Stimulated activated naive B cell treated with anti-CD40 and anti-IgM and Interleukin-4, amounts not matched to agents 10 μg/mL and 1 μg/mL and 100 μg/mL, for 72 hours (primary cell): ENCODE measurements at regions not wholly inside any gene's neighbourhood (a gene's known extent, or its start where the extent isn't known, plus 50 kb on each side); places are given as distances from the start of the nearest gene placed in this dataset.

ENCODE experiments used
- ATAC-seq, 2 donors: fragments of 150-1000 bp; cut with Tn5 transposase; replicated peaks; 2 replicates each; pipeline ENCODE4 v1.10.0; 2021; ENCODE audit warnings: moderate library complexity in 1 of 2
- DNase-seq: peaks from one replicate; pipeline ENCODE4 v3.0.0; 2021
- H3K27ac Mint-ChIP-seq: one replicate; pipeline ENCODE4 v1.8.0; 2022; ENCODE audit warnings: mild to moderate bottlenecking, mixed read lengths
- H3K27me3 Mint-ChIP-seq, 2 donors: one replicate each; pipeline ENCODE4 v1.8.0; 2022; ENCODE audit warnings: mixed read lengths in 2 of 2
- H3K36me3 Mint-ChIP-seq, 2 donors: one replicate each; pipeline ENCODE4 v1.8.0; 2022; ENCODE audit warnings: mixed read lengths in 2 of 2, mild to moderate bottlenecking in 1 of 2
- H3K4me1 Mint-ChIP-seq, 2 donors: one replicate each; pipeline ENCODE4 v1.8.0; 2022; ENCODE audit warnings: mixed read lengths in 2 of 2, mild to moderate bottlenecking in 1 of 2
- H3K4me3 Mint-ChIP-seq, 2 donors: one replicate each; pipeline ENCODE4 v1.8.0; 2022; ENCODE audit warnings: mild to moderate bottlenecking in 2 of 2, mixed read lengths in 2 of 2, moderate library complexity in 1 of 2
- H3K9me3 Mint-ChIP-seq, 2 donors: one replicate each; pipeline ENCODE4 v1.8.0; 2022; ENCODE audit warnings: mixed read lengths in 2 of 2, mild to moderate bottlenecking in 1 of 2

DNA sequence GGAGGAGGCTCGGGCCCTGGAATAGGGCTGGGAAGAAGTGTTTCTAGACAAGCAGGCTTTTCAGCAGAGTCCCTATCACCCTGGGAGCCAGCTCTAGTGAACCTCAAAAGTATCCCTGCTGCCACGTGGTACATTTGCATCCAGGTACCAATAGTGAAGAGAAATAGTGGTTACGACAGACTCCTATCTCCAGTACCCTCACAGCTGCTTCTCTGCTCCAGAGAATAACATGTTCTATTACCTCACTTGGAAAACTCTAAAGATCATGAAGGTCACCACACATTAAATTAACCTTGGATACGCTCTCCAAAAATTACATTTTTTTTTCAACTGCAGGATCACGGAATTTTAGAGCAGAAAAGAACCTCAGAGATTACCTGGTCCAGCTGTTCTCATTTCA lies 230.4 kb upstream of the PLD5 start:
- Mint-ChIP-seq H3K4me3 (no peak overlapping the region), H3K27ac (no peak overlapping the region), H3K36me3 (no peaks in the 10 kb centered on the region), H3K27me3 (no peaks in the 10 kb centered on the region), H3K4me1 (no peaks in the 10 kb centered on the region), H3K9me3 (peaks cover 3 to 5% of the 10 kb centered on the region in 2 donors)
- ATAC-seq (no peak), DNase-seq (no peak)

DNA sequence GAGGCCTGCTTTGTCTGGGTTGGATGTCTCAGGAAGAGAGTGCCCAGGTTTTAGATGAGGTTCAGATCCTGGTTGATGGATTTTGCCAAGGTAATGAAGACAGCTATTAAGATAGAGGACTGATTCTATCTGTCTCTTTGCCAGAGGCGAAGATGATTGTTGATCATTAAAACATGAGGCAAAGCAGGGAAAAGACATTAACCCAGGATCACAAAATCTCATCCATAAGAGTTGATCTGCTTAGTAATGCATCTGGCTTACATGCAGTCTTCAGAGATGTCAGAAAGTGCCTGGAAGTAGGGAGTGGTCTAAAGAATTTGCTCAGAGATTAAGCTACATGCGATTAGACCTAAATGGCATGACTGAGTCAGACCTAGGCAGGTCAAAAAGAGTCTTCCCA lies 229.6 kb upstream of the PLD5 start:
- no peaks in the 10 kb centered on the region for H3K27me3 Mint-ChIP-seq
- H3K4me1 Mint-ChIP-seq = no peaks in the 10 kb centered on the region
- no peak for ATAC-seq
- no peaks in the 10 kb centered on the region for H3K36me3 Mint-ChIP-seq
- H3K4me3 Mint-ChIP-seq = no peak overlapping the region
- H3K9me3 Mint-ChIP-seq = peaks cover 3 to 5% of the 10 kb centered on the region in 2 donors
- DNase-seq = no peak
- no peak overlapping the region for H3K27ac Mint-ChIP-seq

DNA sequence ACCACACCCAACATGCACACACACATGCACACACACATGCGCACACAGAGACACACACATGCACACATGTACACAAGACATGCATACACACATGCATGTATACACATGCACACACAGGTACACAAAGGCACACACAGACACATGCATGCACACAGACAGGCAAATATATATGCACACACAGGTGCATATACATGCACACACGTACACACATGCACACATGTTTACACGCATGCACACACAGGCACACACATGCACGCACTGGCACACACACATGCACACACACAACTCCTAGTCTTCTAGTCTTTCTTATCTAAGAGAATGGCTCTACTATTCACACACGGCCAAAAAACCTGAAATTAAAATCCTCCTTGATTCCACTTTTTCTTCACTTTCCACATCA lies 222.7 kb upstream of the PLD5 start:
- DNase-seq (no peak), ATAC-seq (no peak)
- Mint-ChIP-seq H3K27me3 (no peaks in the 10 kb centered on the region), H3K27ac (no peak overlapping the region), H3K36me3 (peaks cover 0 to 2% of the 10 kb centered on the region in 2 donors), H3K4me3 (no peak overlapping the region), H3K9me3 (no peaks in the 10 kb centered on the region), H3K4me1 (peaks cover 6 to 7% of the 10 kb centered on the region in 2 donors)

DNA sequence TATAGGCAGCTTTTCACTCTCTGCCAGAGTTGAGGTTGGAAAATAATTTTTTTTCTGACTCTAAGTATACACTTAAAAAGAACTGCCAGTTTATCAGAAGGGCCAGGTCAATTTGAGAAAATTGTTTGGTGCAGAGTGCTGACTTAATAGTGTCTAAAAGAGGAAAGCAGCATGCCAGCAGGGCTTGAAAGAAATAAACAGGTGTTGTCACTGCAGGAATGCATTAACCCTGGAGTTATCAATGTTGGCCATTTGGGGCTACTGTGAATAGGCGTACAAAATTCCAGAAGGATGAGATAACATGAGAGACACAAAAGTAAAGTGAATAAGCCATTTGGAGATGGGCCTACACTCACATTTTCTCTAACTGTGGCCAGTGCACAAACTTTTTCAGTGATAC lies 220.6 kb upstream of the PLD5 start:
- ATAC-seq (no peak), DNase-seq (no peak)
- H3K27ac Mint-ChIP-seq = no peak overlapping the region
- H3K27me3 Mint-ChIP-seq = no peaks in the 10 kb centered on the region
- no peak overlapping the region for H3K4me3 Mint-ChIP-seq
- peaks cover 7 to 8% of the 10 kb centered on the region in 2 donors for H3K36me3 Mint-ChIP-seq
- peaks cover 6 to 7% of the 10 kb centered on the region in 2 donors for H3K4me1 Mint-ChIP-seq
- H3K9me3 Mint-ChIP-seq = peaks cover 6 to 10% of the 10 kb centered on the region in 2 donors

DNA sequence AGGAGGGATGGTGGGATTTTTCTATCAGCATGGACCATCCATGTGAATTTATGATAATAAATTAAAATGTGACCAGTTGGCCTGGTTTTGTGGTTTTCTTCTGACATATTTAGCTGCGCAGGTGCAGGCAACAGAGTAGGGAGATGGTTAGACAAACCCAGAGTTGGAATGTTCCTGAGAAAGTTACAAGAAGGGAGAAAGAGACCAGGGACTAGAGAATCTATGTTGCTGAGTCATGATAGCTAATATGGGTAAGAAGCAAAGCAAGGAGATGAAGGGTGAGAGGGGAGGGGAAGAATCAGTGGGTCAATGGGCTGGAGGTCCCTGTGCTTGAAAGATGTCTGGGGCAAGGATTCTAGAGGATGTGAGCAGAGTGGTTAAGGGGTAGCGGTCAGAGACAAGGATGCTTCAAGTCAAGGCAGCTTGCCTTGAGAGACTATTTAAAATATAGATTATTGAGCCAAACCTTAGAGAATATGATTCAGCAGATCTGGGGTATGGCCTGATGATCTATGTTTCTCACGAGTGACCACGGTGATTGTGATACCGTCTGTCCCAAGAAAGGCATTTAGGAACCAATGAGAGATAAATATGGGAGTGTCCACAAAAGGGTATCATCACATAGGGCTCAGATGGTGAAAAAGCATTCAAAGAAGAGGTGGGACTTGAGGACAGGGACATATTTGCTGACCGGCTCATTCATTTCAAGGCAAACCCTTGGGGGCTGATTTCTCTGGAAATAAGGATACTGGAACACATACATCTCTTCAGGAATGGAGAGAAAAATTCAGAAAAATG lies 219.7 kb upstream of the PLD5 start:
- Mint-ChIP-seq H3K4me3 (no peak overlapping the region), H3K27ac (no peak overlapping the region), H3K27me3 (no peaks in the 10 kb centered on the region), H3K9me3 (peaks cover 6 to 10% of the 10 kb centered on the region in 2 donors), H3K36me3 (peaks cover 7 to 8% of the 10 kb centered on the region in 2 donors), H3K4me1 (peaks cover 6 to 7% of the 10 kb centered on the region in 2 donors)
- DNase-seq = no peak
- ATAC-seq = no peak

DNA sequence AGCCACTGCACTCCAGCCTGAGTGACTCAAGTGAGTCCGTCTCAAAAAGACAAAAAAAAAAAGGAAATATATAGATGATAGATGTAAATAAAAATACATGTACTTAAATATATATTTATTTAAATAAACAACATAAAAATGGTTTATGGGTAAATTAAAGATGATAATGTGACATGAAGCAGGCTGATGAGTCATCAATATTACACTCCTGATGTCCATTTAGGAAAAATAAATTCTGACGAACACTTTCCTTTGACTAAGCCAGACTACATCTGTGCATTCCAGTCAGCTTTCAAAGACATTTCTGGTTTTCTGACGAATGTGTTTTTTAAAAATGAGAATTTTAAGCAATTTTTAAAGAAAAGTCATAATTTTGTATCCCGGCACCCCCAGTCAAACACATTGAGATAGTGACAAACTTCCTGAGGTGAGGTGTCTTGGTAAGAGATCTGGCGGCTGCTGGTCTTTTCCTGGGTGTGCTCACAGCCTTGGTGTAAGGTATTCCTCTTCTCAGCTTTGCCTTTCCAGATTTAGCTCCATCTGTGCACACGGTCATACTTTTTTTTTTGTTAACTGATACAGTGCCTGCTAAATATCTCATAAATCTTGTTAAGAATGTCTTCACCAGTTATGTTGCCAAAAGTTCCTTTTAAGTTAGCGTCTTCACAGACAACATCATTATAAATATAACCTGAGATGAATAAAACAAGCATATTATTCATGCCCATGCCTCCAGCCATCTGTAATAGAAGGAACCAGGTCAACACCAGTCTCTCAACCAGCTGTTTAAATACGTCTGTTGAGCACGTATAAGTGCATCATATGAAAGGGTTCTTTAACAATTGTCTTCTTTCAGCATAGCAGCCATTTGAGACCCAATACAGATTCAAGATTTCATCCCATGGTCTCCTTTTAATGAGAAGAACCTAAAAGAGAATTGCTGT lies 214.5 kb upstream of the PLD5 start:
- H3K9me3 Mint-ChIP-seq = peaks cover 6 to 10% of the 10 kb centered on the region in 2 donors

DNA sequence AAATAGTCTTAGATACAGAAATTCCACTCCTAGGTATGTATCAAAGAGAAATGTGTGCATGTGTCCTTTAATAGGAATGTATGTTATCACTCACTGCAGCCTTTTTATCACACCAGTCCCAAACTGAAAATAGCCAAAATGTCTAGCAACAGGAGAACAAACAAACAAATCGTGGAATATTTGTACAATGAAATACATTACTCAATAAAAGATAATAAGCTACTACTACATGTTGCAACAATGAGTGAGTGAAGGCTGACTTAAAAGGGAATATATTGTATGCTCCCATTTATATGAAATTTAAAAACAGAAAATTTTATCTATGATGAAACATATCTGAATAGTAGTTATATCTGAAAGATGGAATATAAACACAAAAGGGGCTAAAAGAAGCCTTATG lies 212.1 kb upstream of the PLD5 start:
- peaks cover 6 to 7% of the 10 kb centered on the region in 2 donors for H3K9me3 Mint-ChIP-seq
- no peak overlapping the region for H3K27ac Mint-ChIP-seq
- H3K4me1 Mint-ChIP-seq = no peaks in the 10 kb centered on the region
- H3K36me3 Mint-ChIP-seq = peaks cover 3 to 5% of the 10 kb centered on the region in 2 donors
- no peak overlapping the region for H3K4me3 Mint-ChIP-seq
- ATAC-seq = no peak
- no peaks in the 10 kb centered on the region for H3K27me3 Mint-ChIP-seq
- DNase-seq = no peak

More for the DNA sequence above, 214.5 kb upstream of the PLD5 start:
- no peak overlapping the region for H3K27ac Mint-ChIP-seq
- peaks cover 6 to 7% of the 10 kb centered on the region in 2 donors for H3K4me1 Mint-ChIP-seq
- ATAC-seq = no peak
- no peaks in the 10 kb centered on the region for H3K27me3 Mint-ChIP-seq
- no peak for DNase-seq
- H3K4me3 Mint-ChIP-seq = no peak overlapping the region
- H3K36me3 Mint-ChIP-seq = peaks cover 7 to 8% of the 10 kb centered on the region in 2 donors

DNA sequence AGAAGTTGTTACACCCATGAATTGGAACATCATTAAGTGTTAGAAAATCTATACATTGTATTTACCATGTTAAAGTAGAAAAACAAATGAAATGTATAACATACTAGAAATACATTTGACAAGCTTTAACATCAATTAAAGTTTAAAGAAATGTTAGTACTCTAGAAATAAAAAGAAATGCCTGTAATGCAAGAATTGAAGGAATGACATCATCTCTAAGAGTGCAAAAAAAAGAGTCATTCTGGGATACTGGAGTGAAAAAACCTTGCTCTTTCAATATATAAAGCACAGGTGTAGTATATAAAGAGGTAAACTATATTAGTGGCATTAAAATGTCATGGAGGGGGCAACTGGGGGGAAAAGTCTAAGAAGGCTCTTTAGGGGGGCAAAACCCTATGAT lies 210.8 kb upstream of the PLD5 start:
- H3K27ac Mint-ChIP-seq = no peak overlapping the region
- no peak for ATAC-seq
- no peaks in the 10 kb centered on the region for H3K4me1 Mint-ChIP-seq
- no peak overlapping the region for H3K4me3 Mint-ChIP-seq
- DNase-seq = no peak
- H3K9me3 Mint-ChIP-seq = peaks cover 0 to 4% of the 10 kb centered on the region in 2 donors
- H3K36me3 Mint-ChIP-seq = no peaks in the 10 kb centered on the region
- H3K27me3 Mint-ChIP-seq = no peaks in the 10 kb centered on the region

DNA sequence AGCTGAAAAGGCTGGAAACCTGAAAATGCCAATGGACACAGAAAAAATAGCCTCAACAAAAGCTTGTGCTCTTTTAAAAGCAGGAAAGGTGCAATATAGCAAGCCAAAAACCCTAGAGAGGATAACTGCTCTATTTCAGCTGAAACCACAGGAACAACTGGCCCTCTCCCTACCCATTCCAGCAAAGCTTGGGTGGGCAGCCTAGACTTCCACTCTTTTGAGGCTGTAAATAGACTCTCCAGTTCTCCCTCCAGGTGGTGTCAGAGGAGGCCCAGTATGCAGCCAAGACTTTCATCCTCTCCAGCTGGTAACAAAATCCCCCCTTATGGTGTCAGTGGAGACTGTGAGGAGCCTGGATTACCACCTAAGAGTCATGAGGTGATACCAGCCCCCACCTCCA lies 206.9 kb upstream of the PLD5 start:
- no peaks in the 10 kb centered on the region for H3K36me3 Mint-ChIP-seq
- peaks cover 0 to 4% of the 10 kb centered on the region in 2 donors for H3K9me3 Mint-ChIP-seq
- DNase-seq = no peak
- H3K4me3 Mint-ChIP-seq = no peak overlapping the region
- no peaks in the 10 kb centered on the region for H3K27me3 Mint-ChIP-seq
- H3K4me1 Mint-ChIP-seq = peaks cover 0 to 4% of the 10 kb centered on the region in 2 donors
- no peak for ATAC-seq
- H3K27ac Mint-ChIP-seq = no peak overlapping the region

DNA sequence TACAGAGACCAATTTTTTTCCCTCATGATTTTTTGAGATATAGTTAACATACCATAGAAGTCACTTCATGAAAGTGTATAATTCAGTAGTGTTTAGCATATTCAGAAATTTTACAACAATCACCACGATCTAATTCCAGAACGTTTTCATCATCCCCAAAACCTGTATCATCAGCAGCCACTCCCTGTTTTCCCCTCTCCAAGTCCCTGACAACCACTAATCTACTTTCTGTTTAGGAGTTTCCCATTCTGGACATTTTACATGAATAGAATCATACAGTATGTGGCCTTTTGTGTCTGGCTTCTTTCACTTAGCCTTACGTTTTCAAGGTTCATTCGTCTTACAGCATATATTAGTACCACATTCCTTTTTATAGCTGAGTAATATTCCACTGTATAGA lies 204.2 kb upstream of the PLD5 start:
- ATAC-seq = no peak
- peaks cover 0 to 4% of the 10 kb centered on the region in 2 donors for H3K4me1 Mint-ChIP-seq
- no peak for DNase-seq
- no peak overlapping the region for H3K4me3 Mint-ChIP-seq
- peaks cover 0 to 6% of the 10 kb centered on the region in 2 donors for H3K27me3 Mint-ChIP-seq
- no peak overlapping the region for H3K27ac Mint-ChIP-seq
- no peaks in the 10 kb centered on the region for H3K36me3 Mint-ChIP-seq
- peaks cover 0 to 6% of the 10 kb centered on the region in 2 donors for H3K9me3 Mint-ChIP-seq

DNA sequence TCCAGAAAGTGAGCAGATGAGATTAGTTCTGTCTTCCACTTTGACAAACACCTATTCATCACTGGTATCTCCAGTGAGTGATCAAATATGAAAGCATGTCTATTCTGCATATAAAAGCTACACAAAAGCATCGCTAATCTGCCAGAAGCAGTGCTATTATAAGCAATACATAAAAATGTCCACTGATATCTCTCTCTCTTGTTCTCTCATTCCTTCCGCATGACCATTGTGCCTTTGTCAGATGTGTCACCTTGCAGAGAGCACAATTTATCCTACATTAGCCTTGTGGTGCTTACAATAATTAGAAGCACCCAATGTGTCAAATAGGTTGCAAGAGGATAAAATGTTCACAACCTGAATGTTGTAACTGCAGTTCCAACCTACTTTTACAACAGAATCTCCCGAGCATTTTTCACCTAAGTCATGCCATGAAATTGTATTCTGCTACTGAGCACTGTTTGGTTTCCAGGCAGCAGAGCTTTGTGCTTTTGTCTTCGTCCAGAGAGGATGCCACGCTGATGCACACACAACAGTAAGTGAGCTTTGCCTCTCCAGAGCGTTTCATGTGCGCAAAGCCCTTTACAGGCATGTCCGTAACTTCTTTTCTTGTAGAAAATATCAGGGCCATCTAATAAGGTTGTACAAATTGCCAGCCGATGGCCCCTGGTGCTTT lies 198.7 kb upstream of the PLD5 start:
- ATAC-seq (no peak), DNase-seq (no peak)
- no peak overlapping the region for H3K4me3 Mint-ChIP-seq

DNA sequence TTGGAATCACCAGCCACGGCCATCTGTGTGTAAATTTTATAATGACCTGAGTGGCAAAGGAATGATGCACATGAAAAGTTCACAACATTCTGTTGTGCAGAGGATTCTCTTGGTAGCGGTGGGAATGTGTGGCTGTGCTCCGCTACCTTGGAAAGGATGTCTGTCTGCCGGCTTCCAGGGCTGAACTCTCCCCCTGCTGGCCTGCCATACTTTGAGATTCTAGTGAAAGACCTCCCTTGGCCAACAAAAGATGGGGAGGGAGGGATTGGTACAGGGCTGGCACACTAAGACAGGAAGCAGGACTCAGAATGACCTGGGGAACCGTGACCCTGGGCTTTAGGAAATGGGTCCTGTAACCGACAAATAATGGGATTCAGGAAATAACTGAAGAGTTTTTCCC lies 194.5 kb upstream of the PLD5 start:
- Mint-ChIP-seq H3K9me3 (peaks cover 13 to 18% of the 10 kb centered on the region in 2 donors), H3K27me3 (peaks cover 6 to 12% of the 10 kb centered on the region in 2 donors), H3K27ac (no peak overlapping the region), H3K4me3 (no peak overlapping the region), H3K4me1 (no peaks in the 10 kb centered on the region), H3K36me3 (peaks cover 1 to 5% of the 10 kb centered on the region in 2 donors)
- DNase-seq (no peak), ATAC-seq (no peak)

More for the DNA sequence above, 198.7 kb upstream of the PLD5 start:
- H3K4me1 Mint-ChIP-seq = peaks cover 0 to 4% of the 10 kb centered on the region in 2 donors
- peaks cover 10 to 13% of the 10 kb centered on the region in 2 donors for H3K9me3 Mint-ChIP-seq
- H3K36me3 Mint-ChIP-seq = no peaks in the 10 kb centered on the region
- peaks cover 0 to 12% of the 10 kb centered on the region in 2 donors for H3K27me3 Mint-ChIP-seq
- no peak overlapping the region for H3K27ac Mint-ChIP-seq

DNA sequence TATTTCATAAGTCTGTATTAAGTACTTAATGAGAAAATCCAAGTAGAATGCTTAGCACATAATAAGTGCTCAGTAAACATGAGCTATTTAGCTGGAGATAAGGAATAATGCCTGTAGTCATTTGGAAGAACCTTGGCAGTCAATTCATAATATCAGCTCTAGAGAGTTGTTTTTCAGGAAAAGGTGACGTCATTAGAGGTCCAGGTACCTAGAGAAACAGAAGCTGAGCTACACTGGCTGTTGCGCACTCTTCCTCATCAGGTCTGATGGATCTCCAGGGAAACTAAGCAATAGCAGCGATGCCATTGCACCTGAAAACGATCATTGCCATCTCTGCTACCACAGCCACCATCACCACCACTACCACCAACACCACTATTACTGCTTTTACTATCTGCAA lies 187.8 kb upstream of the PLD5 start:
- H3K36me3 Mint-ChIP-seq = peaks cover 1 to 5% of the 10 kb centered on the region in 2 donors
- no peak overlapping the region for H3K4me3 Mint-ChIP-seq
- H3K27me3 Mint-ChIP-seq = peaks cover 6 to 12% of the 10 kb centered on the region in 2 donors
- ATAC-seq (no peak), DNase-seq (no peak)
- peaks cover 4 to 5% of the 10 kb centered on the region in 2 donors for H3K9me3 Mint-ChIP-seq
- peaks cover 2 to 5% of the 10 kb centered on the region in 2 donors for H3K4me1 Mint-ChIP-seq
- no peak overlapping the region for H3K27ac Mint-ChIP-seq

DNA sequence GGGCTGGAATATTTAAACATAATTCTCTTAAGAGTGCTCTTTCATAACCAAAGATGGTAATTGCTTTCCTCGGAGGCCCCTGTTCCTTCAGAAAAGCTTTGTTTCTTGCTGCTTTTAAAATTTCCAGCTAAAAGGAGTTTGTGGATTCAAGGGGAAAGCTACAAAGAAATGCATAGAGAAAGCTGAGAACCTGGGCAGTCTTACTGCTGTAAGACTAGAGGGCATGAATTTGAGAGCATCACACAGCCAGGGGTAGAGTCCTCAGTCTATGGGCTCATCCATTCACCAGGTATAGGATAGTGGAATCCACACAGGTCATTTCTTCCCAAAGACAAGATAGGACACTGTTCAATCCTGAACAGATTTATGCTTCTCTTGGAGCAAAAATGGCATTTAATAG lies 186.3 kb upstream of the PLD5 start:
- Mint-ChIP-seq H3K36me3 (peaks cover 1 to 5% of the 10 kb centered on the region in 2 donors), H3K9me3 (peaks cover 4 to 5% of the 10 kb centered on the region in 2 donors), H3K27ac (no peak overlapping the region), H3K27me3 (peaks cover 6 to 12% of the 10 kb centered on the region in 2 donors), H3K4me1 (peaks cover 2 to 5% of the 10 kb centered on the region in 2 donors), H3K4me3 (no peak overlapping the region)
- DNase-seq (no peak), ATAC-seq (no peak)
